HEK293T (cell line): ENCODE measurements at regions not wholly inside any gene's neighbourhood (a gene's known extent, or its start where the extent isn't known, plus 50 kb on each side); places are given as distances from the start of the nearest gene placed in this dataset.

ENCODE experiments used
- ARNT ChIP-seq: fragments of 450-650 bp; IDR thresholded peaks from 2 replicates; pipeline ENCODE4 v1.6.1; 2017; ENCODE audit warnings: mild to moderate bottlenecking
- BHLHE40 ChIP-seq: fragments of 450-650 bp; IDR thresholded peaks from 2 replicates; pipeline ENCODE4 v1.6.1; 2016; ENCODE audit warnings: mild to moderate bottlenecking, moderate library complexity, borderline replicate concordance
- FOXA1 ChIP-seq: fragments of 450-650 bp; IDR thresholded peaks from 2 replicates; pipeline ENCODE4 v1.6.1; 2016; ENCODE audit warnings: mild to moderate bottlenecking
- FOXK2 ChIP-seq: fragments of 450-650 bp; IDR thresholded peaks from 2 replicates; pipeline ENCODE4 v1.6.1; 2016; ENCODE audit warnings: mild to moderate bottlenecking
- HDGF ChIP-seq: fragments of 450-650 bp; IDR thresholded peaks from 2 replicates; pipeline ENCODE4 v1.6.1; 2017; ENCODE audit warnings: antibody characterized with exemption, borderline replicate concordance
- ZNF384 ChIP-seq: fragments of 450-650 bp; IDR thresholded peaks from 2 replicates; pipeline ENCODE4 v1.6.1; 2016

- TF ChIP-seq BHLHE40: no peak
- no peak for TF ChIP-seq FOXK2
- TF ChIP-seq FOXA1: no peak
- no peak for TF ChIP-seq ZNF384
- no peak for TF ChIP-seq ARNT
- TF ChIP-seq HDGF: no peak
Observed at GRCh38 chr4:136750897-136751296, 781.4 kb downstream of the PCDH18 start.
